ENCODE measurements at regions not wholly inside any gene's neighbourhood (a gene's known extent, or its start where the extent isn't known, plus 50 kb on each side); places are given as distances from the start of the nearest gene placed in this dataset.

DNA sequence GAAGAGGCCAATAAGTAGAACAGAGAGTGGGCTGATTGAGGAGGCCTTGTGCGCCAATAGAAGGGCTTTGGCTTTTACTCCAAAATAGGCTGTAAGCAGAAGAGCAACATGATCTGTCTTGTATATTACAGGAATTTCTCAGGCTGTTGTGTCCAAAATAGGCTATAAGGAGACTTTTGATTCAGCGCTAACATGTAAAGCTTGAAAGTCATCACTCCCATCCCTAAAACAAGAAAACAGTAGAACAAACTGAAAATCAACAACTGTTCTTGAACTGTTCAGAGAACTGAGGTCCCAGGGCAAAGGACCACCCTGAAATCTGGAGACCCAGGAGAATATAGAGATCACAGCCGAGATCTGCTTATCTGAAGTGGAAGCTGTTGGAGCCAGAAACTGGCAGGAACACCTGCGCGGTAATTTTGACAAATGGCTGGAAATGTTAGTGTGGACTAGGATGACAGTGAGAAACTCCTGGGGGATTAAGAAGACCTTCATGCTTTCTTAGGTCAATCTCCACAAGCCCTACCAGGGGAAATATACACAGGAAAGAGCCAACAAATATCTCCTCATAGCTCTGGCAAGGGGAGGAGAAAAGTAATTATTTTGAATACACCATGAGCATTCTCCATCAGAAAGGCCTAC lies 258.6 kb downstream of the RBM43 start:
- TF ChIP-seq, protein P1, sequence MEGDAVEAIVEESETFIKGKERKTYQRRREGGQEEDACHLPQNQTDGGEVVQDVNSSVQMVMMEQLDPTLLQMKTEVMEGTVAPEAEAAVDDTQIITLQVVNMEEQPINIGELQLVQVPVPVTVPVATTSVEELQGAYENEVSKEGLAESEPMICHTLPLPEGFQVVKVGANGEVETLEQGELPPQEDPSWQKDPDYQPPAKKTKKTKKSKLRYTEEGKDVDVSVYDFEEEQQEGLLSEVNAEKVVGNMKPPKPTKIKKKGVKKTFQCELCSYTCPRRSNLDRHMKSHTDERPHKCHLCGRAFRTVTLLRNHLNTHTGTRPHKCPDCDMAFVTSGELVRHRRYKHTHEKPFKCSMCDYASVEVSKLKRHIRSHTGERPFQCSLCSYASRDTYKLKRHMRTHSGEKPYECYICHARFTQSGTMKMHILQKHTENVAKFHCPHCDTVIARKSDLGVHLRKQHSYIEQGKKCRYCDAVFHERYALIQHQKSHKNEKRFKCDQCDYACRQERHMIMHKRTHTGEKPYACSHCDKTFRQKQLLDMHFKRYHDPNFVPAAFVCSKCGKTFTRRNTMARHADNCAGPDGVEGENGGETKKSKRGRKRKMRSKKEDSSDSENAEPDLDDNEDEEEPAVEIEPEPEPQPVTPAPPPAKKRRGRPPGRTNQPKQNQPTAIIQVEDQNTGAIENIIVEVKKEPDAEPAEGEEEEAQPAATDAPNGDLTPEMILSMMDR (IDR thresholded peaks at IDR 0.05), result no peak
- no peak for TF ChIP-seq EZH2 (IDR thresholded peaks at IDR 0.05)
